ENCODE measurements at regions not wholly inside any gene's neighbourhood (a gene's known extent, or its start where the extent isn't known, plus 50 kb on each side); places are given as distances from the start of the nearest gene placed in this dataset.

DNA sequence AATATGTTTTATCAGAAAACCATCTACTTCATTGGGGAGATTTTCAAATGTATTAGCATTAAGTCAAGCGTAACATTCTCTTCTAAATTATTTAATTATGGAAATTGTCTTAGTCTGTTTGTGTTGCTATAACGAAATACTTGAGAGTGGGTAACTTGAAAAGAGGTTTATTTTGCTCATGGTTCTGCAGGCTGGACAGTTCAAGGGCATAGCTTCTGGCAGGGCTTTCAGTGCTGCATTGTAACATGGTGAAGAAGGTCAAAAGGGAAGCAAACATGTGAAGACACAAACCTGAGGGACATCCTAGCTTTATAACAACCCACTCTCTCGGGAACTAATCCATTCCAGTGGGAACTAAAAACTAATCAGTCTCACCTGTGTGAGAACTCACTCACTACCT lies 84.3 kb upstream of the TMPO start:
- no peak for DNase-seq
- no peak overlapping the region for H3K27ac Mint-ChIP-seq
- no peak overlapping the region for H3K4me3 Mint-ChIP-seq
- peaks cover 9 to 16% (median 13%) of the 10 kb centered on the region in 5 donors for H3K27me3 Mint-ChIP-seq
- peaks cover 0 to 17% (median 3%) of the 10 kb centered on the region in 3 donors for H3K36me3 Mint-ChIP-seq
- POLR2A ChIA-PET, result no interaction called here
- ATAC-seq, result no peak
- no peaks in the 10 kb centered on the region for H3K4me1 Mint-ChIP-seq
- peaks cover 0 to 18% (median 8%) of the 10 kb centered on the region in 9 donors for H3K9me3 Mint-ChIP-seq

DNA sequence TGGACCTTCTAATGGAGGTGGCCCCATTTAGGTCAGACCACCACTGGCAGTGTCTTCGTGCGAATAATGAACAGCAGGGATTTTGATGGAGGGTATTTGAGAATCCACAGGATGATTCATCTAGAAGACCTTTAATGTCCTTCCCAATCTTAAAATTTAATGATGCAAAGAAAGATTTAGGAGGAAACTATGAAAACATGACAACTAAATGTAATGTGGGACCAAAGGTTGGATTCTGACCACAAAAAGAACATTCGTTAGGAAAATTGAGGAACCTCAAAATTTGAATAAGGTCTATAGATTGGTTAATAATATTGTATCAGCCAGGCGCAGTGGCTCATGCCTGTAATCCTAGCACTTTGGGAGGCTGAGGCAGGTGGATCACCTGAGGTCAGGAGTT lies 78.2 kb upstream of the TMPO start:
- DNase-seq (no peak), ATAC-seq (no peak)
- Mint-ChIP-seq H3K27me3 (peaks cover 15 to 52% (median 35%) of the 10 kb centered on the region in 5 donors), H3K27ac (no peak overlapping the region), H3K4me3 (no peak overlapping the region), H3K4me1 (no peaks in the 10 kb centered on the region), H3K36me3 (peaks cover 0 to 17% (median 3%) of the 10 kb centered on the region in 3 donors), H3K9me3 (peaks cover 0 to 20% (median 8%) of the 10 kb centered on the region in 9 donors)
- POLR2A ChIA-PET, result no interaction called here

GRCh38 chr12:98437806-98438595 lies 77.4 kb upstream of the TMPO start:
- POLR2A ChIA-PET, result no interaction called here
- Mint-ChIP-seq H3K36me3 (peaks cover 0 to 17% (median 3%) of the 10 kb centered on the region in 3 donors), H3K27ac (no peak overlapping the region), H3K4me3 (no peak overlapping the region), H3K4me1 (no peaks in the 10 kb centered on the region), H3K9me3 (peaks cover 0 to 20% (median 8%) of the 10 kb centered on the region in 9 donors), H3K27me3 (peaks cover 15 to 52% (median 35%) of the 10 kb centered on the region in 5 donors)
- DNase-seq (no peak), ATAC-seq (no peak)

- POLR2A ChIA-PET, result no interaction called here
- Mint-ChIP-seq H3K36me3 (peaks cover 0 to 17% (median 3%) of the 10 kb centered on the region in 3 donors), H3K4me1 (no peaks in the 10 kb centered on the region), H3K27me3 (peaks cover 15 to 52% (median 34%) of the 10 kb centered on the region in 5 donors), H3K27ac (no peak overlapping the region), H3K9me3 (peaks cover 0 to 20% (median 8%) of the 10 kb centered on the region in 9 donors), H3K4me3 (no peak overlapping the region)
- DNase-seq (no peak), ATAC-seq (no peak)
These were observed 76.6 kb upstream of the TMPO start for GRCh38 chr12:98438656-98439230.

DNA sequence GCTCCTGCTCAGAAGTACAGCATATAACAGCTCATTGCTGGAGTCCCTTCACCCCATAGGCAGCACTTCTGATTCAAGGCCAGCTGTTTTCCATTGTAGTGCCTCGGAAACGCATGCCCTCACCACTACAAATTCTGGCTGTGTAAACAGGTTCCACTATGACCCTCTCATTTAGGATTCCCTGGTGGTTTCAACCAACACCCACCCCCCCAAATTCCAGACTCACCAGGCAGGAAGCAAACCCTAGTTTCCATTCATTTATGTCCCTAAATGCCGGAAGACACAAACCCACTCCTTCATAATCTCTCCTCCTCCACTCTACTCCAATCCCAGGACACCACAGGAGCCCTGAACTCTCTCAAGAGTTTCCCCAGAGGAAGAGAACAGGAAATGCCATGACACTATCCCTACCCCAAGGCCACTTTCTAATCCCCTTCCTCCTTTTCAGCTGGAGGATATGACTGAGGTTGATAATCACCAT lies 75.9 kb upstream of the TMPO start:
- no peaks in the 10 kb centered on the region for H3K4me1 Mint-ChIP-seq
- H3K27ac Mint-ChIP-seq, result peak overlapping the region in 1 of 10 donors; percentile 23
- no peak overlapping the region for H3K4me3 Mint-ChIP-seq
- H3K9me3 Mint-ChIP-seq, result peaks cover 0 to 17% (median 8%) of the 10 kb centered on the region in 9 donors
- peaks cover 0 to 15% (median 3%) of the 10 kb centered on the region in 3 donors for H3K36me3 Mint-ChIP-seq
- POLR2A ChIA-PET, result no interaction called here
- peaks cover 15 to 52% (median 34%) of the 10 kb centered on the region in 5 donors for H3K27me3 Mint-ChIP-seq
- no peak for ATAC-seq
- no peak for DNase-seq

DNA sequence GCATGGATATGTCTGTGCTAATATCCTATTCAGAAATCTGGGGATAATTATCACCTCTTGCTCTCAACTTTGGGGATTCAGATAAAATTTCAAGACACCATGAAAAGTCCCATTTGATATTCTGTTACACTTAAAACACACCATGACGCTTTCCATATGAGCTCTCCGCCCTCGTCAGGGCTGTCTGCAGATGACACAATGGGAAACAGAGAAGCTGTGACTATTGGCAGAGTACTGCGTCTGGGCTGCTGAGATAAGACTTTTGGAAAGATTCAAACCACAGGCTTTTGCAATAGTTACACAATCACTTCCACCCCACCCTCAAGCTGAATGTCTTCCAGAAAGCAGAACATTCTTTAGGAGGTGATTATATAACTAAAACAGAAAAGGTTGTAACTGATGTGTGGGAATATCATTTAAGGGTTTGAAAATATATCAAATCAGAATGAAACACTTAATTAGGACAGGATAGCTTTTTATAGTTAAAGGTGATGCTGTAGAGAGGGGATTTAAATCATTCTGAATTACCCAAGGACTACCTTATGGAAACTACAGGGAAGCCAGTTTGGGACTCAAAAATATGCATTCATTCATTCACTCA lies 75.3 kb upstream of the TMPO start:
- Mint-ChIP-seq H3K4me1 (no peaks in the 10 kb centered on the region), H3K27me3 (peaks cover 10 to 46% (median 31%) of the 10 kb centered on the region in 5 donors), H3K9me3 (peaks cover 0 to 12% (median 5%) of the 10 kb centered on the region in 9 donors), H3K4me3 (peak overlapping the region in 1 of 10 donors; percentile 16), H3K27ac (peak overlapping the region in 1 of 10 donors; percentile 23), H3K36me3 (peaks cover 0 to 9% (median 0%) of the 10 kb centered on the region in 3 donors)
- no peak for DNase-seq
- no peak for ATAC-seq
- POLR2A ChIA-PET, result no interaction called here

- no peaks in the 10 kb centered on the region for H3K36me3 Mint-ChIP-seq
- peaks cover 5 to 22% (median 16%) of the 10 kb centered on the region in 5 donors for H3K27me3 Mint-ChIP-seq
- no peak overlapping the region for H3K27ac Mint-ChIP-seq
- DNase-seq (no peak), ATAC-seq (no peak)
- no peak overlapping the region for H3K4me3 Mint-ChIP-seq
- H3K9me3 Mint-ChIP-seq, result no peaks in the 10 kb centered on the region
- no peaks in the 10 kb centered on the region for H3K4me1 Mint-ChIP-seq
- POLR2A ChIA-PET, result no interaction called here
These were observed 69.3 kb upstream of the TMPO start for GRCh38 chr12:98446060-98446459.

DNA sequence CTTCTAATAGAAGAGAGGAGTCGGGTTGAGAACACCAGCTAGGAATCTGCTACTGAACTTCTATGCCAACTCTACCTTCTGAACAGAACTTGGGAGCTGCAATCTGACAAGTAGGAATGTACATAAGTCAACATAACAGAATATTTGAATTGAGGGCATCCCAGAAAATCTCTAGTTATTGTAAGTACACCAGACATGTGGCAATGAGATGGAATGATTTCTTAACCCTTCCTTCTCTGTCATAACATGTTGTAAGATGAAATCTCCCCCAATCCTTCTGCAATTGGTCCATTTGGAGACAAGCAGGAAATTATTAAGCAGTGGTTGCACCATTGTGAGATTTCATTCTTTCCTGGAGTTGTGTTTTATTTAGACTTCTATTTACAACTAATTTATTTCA lies 68.7 kb upstream of the TMPO start:
- no peaks in the 10 kb centered on the region for H3K9me3 Mint-ChIP-seq
- no peak for ATAC-seq
- POLR2A ChIA-PET, result no interaction called here

DNA sequence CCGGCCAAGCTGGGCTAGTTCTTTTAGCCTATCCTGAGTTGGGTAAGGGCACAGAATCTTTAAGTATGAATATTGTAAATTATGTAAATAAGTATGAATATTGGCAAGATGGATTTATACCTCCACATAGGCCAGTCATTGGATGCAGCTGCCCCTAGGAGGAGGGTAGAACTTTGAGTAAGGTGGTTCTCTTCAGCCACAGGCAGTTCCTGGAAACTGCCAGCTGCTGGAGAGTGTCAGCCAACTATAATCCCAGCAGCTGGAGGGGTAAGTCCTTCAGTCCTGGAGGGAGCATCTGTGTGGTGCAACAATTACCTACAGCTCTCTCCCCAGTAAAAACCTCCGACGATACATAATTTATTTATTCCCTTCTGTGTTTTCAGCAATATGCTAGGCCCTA lies 65.8 kb upstream of the TMPO start:
- H3K27me3 Mint-ChIP-seq, result peaks cover 14 to 28% (median 22%) of the 10 kb centered on the region in 5 donors
- H3K36me3 Mint-ChIP-seq, result peaks cover 0 to 5% (median 0%) of the 10 kb centered on the region in 3 donors
- no peak overlapping the region for H3K27ac Mint-ChIP-seq
- POLR2A ChIA-PET, result no interaction called here
- H3K9me3 Mint-ChIP-seq, result peaks cover 0 to 1% (median 0%) of the 10 kb centered on the region in 9 donors
- ATAC-seq (no peak), DNase-seq (no peak)
- peaks cover 0 to 2% (median 0%) of the 10 kb centered on the region in 4 donors for H3K4me1 Mint-ChIP-seq
- no peak overlapping the region for H3K4me3 Mint-ChIP-seq

More for the DNA sequence above, 68.7 kb upstream of the TMPO start:
- Mint-ChIP-seq H3K4me3 (no peak overlapping the region), H3K27ac (no peak overlapping the region), H3K4me1 (no peaks in the 10 kb centered on the region), H3K27me3 (peaks cover 5 to 17% (median 14%) of the 10 kb centered on the region in 5 donors), H3K36me3 (no peaks in the 10 kb centered on the region)
- DNase-seq, result no peak

GRCh38 chr12:98453070-98453469 lies 62.3 kb upstream of the TMPO start:
- no peak for DNase-seq
- Mint-ChIP-seq H3K4me1 (peaks cover 2 to 10% (median 6%) of the 10 kb centered on the region in 4 donors), H3K9me3 (peaks cover 0 to 1% (median 0%) of the 10 kb centered on the region in 9 donors), H3K4me3 (no peak overlapping the region), H3K36me3 (peaks cover 0 to 20% (median 4%) of the 10 kb centered on the region in 3 donors), H3K27me3 (peaks cover 30 to 44% (median 36%) of the 10 kb centered on the region in 5 donors), H3K27ac (no peak overlapping the region)
- POLR2A ChIA-PET, result no interaction called here
- no peak for ATAC-seq

- DNase-seq (no peak), ATAC-seq (no peak)
- Mint-ChIP-seq H3K4me1 (peaks cover 2 to 10% (median 6%) of the 10 kb centered on the region in 4 donors), H3K27ac (no peak overlapping the region), H3K36me3 (peaks cover 0 to 20% (median 4%) of the 10 kb centered on the region in 3 donors), H3K4me3 (no peak overlapping the region), H3K27me3 (peaks cover 29 to 40% (median 33%) of the 10 kb centered on the region in 5 donors), H3K9me3 (peaks cover 0 to 1% (median 0%) of the 10 kb centered on the region in 9 donors)
- POLR2A ChIA-PET, result no interaction called here
These were observed 61.9 kb upstream of the TMPO start for GRCh38 chr12:98453492-98453891.

- H3K27ac Mint-ChIP-seq, result no peak overlapping the region
- peaks cover 0 to 20% (median 4%) of the 10 kb centered on the region in 3 donors for H3K36me3 Mint-ChIP-seq
- peaks cover 28 to 40% (median 30%) of the 10 kb centered on the region in 5 donors for H3K27me3 Mint-ChIP-seq
- peaks cover 0 to 1% (median 0%) of the 10 kb centered on the region in 9 donors for H3K9me3 Mint-ChIP-seq
- POLR2A ChIA-PET, result no interaction called here
- ATAC-seq (no peak), DNase-seq (no peak)
- peak overlapping the region in 5 of 10 donors; percentile 32 to 74 (median 56) for H3K4me3 Mint-ChIP-seq
- H3K4me1 Mint-ChIP-seq, result peaks cover 2 to 10% (median 6%) of the 10 kb centered on the region in 4 donors
These were observed 59.3 kb upstream of the TMPO start for GRCh38 chr12:98456041-98456440.

All from naive thymus-derived CD8-positive, alpha-beta T cell (primary cell).